Neural cell (in vitro differentiated cells): ENCODE measurements at regions not wholly inside any gene's neighbourhood (a gene's known extent, or its start where the extent isn't known, plus 50 kb on each side); places are given as distances from the start of the nearest gene placed in this dataset.

ENCODE experiments used
- H2AFZ ChIP-seq: fragments of 200-600, 300-800 bp; sonication (generic), shearing (Covaris generic); 2 replicates; pipeline ENCODE4 v1.6.0; 2014; ENCODE audit warnings: low read depth, mild to moderate bottlenecking, antibody characterized with exemption, low read length, moderate library complexity
- H3F3A ChIP-seq: fragments of 200-600 bp; shearing (Covaris generic); 2 replicates; pipeline ENCODE4 v1.6.1; 2016; ENCODE audit warnings: mild to moderate bottlenecking, moderate library complexity, mixed read lengths, antibody characterized with exemption, low read length; ENCODE audit not compliant: insufficient read depth, poor library complexity, severe bottlenecking
- H3K27ac ChIP-seq: fragments of 200-600, 300-800 bp; sonication (generic), shearing (Covaris generic); 2 replicates; pipeline ENCODE4 v1.5.1; 2014; ENCODE audit warnings: mild to moderate bottlenecking, low read length, moderate library complexity
- H3K27me3 ChIP-seq: fragments of 300-800, 200-600 bp; sonication (generic), shearing (Covaris generic); 2 replicates; pipeline ENCODE4 v1.6.0; 2014; ENCODE audit warnings: mild to moderate bottlenecking, low read depth, low read length, moderate library complexity; ENCODE audit not compliant: insufficient read depth
- H3K36me3 ChIP-seq: fragments of 300-800, 200-600 bp; sonication (generic), shearing (Covaris generic); 2 replicates; pipeline ENCODE4 v1.5.1; 2014; ENCODE audit warnings: mild to moderate bottlenecking, antibody characterized with exemption, low read length, moderate library complexity; ENCODE audit not compliant: insufficient read depth
- H3K4me2 ChIP-seq: fragments of 300-800, 200-600 bp; sonication (generic), shearing (Covaris generic); 2 replicates; pipeline ENCODE4 v1.6.0; 2014; ENCODE audit warnings: mild to moderate bottlenecking, low read length
- H3K4me3 ChIP-seq: fragments of 300-800, 200-600 bp; sonication (generic), shearing (Covaris generic); 2 replicates; pipeline ENCODE4 v1.5.1; 2014; ENCODE audit warnings: mild to moderate bottlenecking, low read length, moderate library complexity
- H3K79me2 ChIP-seq: fragments of 200-600 bp; shearing (Covaris generic); replicated peaks from 2 replicates; pipeline ENCODE4 v1.6.0; 2014; ENCODE audit warnings: mild to moderate bottlenecking, low read length, moderate library complexity; ENCODE audit not compliant: insufficient read depth
- H3K9ac ChIP-seq: fragments of 300-800, 200-600 bp; sonication (generic), shearing (Covaris generic); 2 replicates; pipeline ENCODE4 v1.6.1; 2016; ENCODE audit warnings: mild to moderate bottlenecking, low read length, mixed read lengths
- H3K9me2 ChIP-seq: fragments of 200-600 bp; shearing (Covaris generic); 2 replicates; pipeline ENCODE4 v1.6.1; 2016; ENCODE audit warnings: mild to moderate bottlenecking, low read length, mixed read lengths; ENCODE audit not compliant: insufficient read depth
- H3K9me3 ChIP-seq: fragments of 200-600, 300-800 bp; sonication (generic), shearing (Covaris generic); 2 replicates; pipeline ENCODE4 v1.6.1; 2016; ENCODE audit warnings: mild to moderate bottlenecking, mixed run types, low read length, moderate library complexity, mixed read lengths
- H4K20me1 ChIP-seq: fragments of 200-600 bp; shearing (Covaris generic); 2 replicates; pipeline ENCODE4 v1.6.1; 2016; ENCODE audit warnings: mild to moderate bottlenecking, mixed run types; ENCODE audit not compliant: insufficient read depth
- EP300 ChIP-seq: fragments of 450-650 bp; conservative IDR thresholded peaks from 2 replicates; pipeline ENCODE4 v1.6.1; 2014; ENCODE audit warnings: antibody characterized with exemption, mild to moderate bottlenecking, moderate library complexity; ENCODE audit not compliant: poor library complexity, severe bottlenecking
- EZH2 ChIP-seq: fragments of 200-600, 300-800 bp; shearing (Covaris generic), sonication (generic); IDR thresholded peaks from 2 replicates; pipeline ENCODE4 v1.6.1; 2014; ENCODE audit warnings: antibody characterized with exemption, low read length, borderline replicate concordance, mild to moderate bottlenecking; ENCODE audit not compliant: insufficient read depth, poor library complexity, severe bottlenecking
- MXI1 ChIP-seq: fragments of 450-650 bp; conservative IDR thresholded peaks from 2 replicates; pipeline ENCODE4 v1.6.1; 2014; ENCODE audit warnings: antibody characterized with exemption, mild to moderate bottlenecking; ENCODE audit not compliant: poor library complexity, severe bottlenecking
- POLR2AphosphoS5 ChIP-seq: IDR thresholded peaks from 2 replicates; pipeline ENCODE4 v1.6.1; 2012
- RAD21 ChIP-seq: fragments of 450-650 bp; conservative IDR thresholded peaks from 2 replicates; pipeline ENCODE4 v1.6.1; 2014; ENCODE audit warnings: antibody characterized with exemption, mild to moderate bottlenecking, moderate library complexity
- SMC3 ChIP-seq: fragments of 450-650 bp; conservative IDR thresholded peaks from 2 replicates; pipeline ENCODE4 v1.6.1; 2014; ENCODE audit warnings: antibody characterized with exemption, mild to moderate bottlenecking, moderate library complexity; ENCODE audit not compliant: poor library complexity
- TAF1 ChIP-seq: IDR thresholded peaks from 2 replicates; pipeline ENCODE4 v1.6.1; 2012; ENCODE audit warnings: low read depth
- TF ChIP-seq, protein P1 (sequence below): fragments of 450-650 bp; IDR thresholded peaks from 2 replicates; pipeline ENCODE4 v1.5.1; 2014; ENCODE audit warnings: antibody characterized with exemption, mild to moderate bottlenecking, moderate library complexity; ENCODE audit not compliant: poor library complexity, severe bottlenecking
- TF ChIP-seq, protein P2 (sequence below): IDR thresholded peaks from 2 replicates; pipeline ENCODE4 v1.6.1; 2012; ENCODE audit warnings: borderline replicate concordance

DNA sequence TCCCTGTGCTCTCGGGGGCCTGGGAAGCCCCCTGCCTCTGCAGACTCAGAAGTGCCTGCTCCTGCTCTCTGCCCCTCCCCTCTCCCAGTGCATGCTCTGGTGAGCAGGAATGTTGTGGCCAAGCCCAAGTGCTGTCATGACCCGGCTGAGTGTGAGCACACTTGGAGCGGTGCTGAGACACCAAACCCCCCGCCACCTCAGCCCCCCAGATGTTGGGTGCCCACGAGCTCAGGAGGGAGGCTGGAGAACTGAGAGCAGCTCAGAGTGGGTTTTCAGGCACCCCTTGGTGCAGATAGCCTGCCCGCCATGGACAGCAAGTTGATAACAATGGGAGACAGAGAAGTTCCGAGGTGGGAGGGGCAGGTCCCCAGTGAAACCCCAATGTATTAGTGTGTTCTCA, 477.4 kb downstream of the ACTRT1 start:
- H4K20me1 ChIP-seq, result no peaks in the 10 kb centered on the region
- no peaks in the 10 kb centered on the region for H3K36me3 ChIP-seq
- no peak overlapping the region for H3K4me2 ChIP-seq
- H3K79me2 ChIP-seq, result no peaks in the 10 kb centered on the region
- H3K4me3 ChIP-seq, result no peak overlapping the region
- no peak overlapping the region for H3K27ac ChIP-seq
- H3K9ac ChIP-seq, result no peak overlapping the region
- no peaks in the 10 kb centered on the region for H3K9me3 ChIP-seq
- H3K27me3 ChIP-seq, result no peaks in the 10 kb centered on the region
- no peak overlapping the region for H2AFZ ChIP-seq
- no peaks in the 10 kb centered on the region for H3F3A ChIP-seq
- TF ChIP-seq EP300, result no peak
- no peaks in the 10 kb centered on the region for H3K9me2 ChIP-seq

DNA sequence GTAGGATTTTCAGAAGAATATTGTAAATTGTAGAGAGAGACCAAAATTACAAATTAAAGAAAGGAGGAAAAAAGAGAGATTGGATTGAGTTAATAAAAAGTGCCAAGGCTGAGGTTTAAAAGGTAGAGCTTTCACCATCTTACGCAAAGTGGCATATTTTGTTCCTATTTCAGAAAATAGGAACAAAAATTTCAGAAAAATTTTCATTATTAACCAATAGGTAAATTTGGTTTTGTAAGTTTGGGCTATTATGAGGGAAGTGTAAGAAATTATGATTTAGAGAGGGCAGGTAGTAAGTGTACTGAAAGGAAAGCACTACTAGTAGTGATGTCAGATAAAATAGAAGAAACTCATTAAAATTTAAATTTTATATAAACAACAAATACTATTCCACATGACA, 479.7 kb downstream of the ACTRT1 start:
- no peaks in the 10 kb centered on the region for H3K79me2 ChIP-seq
- H4K20me1 ChIP-seq, result no peaks in the 10 kb centered on the region
- no peaks in the 10 kb centered on the region for H3K36me3 ChIP-seq
- H3K9ac ChIP-seq, result no peak overlapping the region
- no peaks in the 10 kb centered on the region for H3K27me3 ChIP-seq
- H3F3A ChIP-seq, result no peaks in the 10 kb centered on the region
- no peak overlapping the region for H3K4me3 ChIP-seq
- TF ChIP-seq TAF1 (no peak), EP300 (no peak), MXI1 (no peak), EZH2 (no peak), POLR2AphosphoS5 (no peak)
- TF ChIP-seq, protein P1, sequence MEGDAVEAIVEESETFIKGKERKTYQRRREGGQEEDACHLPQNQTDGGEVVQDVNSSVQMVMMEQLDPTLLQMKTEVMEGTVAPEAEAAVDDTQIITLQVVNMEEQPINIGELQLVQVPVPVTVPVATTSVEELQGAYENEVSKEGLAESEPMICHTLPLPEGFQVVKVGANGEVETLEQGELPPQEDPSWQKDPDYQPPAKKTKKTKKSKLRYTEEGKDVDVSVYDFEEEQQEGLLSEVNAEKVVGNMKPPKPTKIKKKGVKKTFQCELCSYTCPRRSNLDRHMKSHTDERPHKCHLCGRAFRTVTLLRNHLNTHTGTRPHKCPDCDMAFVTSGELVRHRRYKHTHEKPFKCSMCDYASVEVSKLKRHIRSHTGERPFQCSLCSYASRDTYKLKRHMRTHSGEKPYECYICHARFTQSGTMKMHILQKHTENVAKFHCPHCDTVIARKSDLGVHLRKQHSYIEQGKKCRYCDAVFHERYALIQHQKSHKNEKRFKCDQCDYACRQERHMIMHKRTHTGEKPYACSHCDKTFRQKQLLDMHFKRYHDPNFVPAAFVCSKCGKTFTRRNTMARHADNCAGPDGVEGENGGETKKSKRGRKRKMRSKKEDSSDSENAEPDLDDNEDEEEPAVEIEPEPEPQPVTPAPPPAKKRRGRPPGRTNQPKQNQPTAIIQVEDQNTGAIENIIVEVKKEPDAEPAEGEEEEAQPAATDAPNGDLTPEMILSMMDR, result no peak
- H3K9me2 ChIP-seq, result no peaks in the 10 kb centered on the region
- no peak overlapping the region for H3K4me2 ChIP-seq
- no peak overlapping the region for H3K27ac ChIP-seq
- H2AFZ ChIP-seq, result no peak overlapping the region
- no peaks in the 10 kb centered on the region for H3K9me3 ChIP-seq

- TF ChIP-seq TAF1 (no peak), MXI1 (no peak), EP300 (no peak), RAD21 (no peak), SMC3 (no peak), POLR2AphosphoS5 (no peak), EZH2 (no peak)
- TF ChIP-seq, protein P2, sequence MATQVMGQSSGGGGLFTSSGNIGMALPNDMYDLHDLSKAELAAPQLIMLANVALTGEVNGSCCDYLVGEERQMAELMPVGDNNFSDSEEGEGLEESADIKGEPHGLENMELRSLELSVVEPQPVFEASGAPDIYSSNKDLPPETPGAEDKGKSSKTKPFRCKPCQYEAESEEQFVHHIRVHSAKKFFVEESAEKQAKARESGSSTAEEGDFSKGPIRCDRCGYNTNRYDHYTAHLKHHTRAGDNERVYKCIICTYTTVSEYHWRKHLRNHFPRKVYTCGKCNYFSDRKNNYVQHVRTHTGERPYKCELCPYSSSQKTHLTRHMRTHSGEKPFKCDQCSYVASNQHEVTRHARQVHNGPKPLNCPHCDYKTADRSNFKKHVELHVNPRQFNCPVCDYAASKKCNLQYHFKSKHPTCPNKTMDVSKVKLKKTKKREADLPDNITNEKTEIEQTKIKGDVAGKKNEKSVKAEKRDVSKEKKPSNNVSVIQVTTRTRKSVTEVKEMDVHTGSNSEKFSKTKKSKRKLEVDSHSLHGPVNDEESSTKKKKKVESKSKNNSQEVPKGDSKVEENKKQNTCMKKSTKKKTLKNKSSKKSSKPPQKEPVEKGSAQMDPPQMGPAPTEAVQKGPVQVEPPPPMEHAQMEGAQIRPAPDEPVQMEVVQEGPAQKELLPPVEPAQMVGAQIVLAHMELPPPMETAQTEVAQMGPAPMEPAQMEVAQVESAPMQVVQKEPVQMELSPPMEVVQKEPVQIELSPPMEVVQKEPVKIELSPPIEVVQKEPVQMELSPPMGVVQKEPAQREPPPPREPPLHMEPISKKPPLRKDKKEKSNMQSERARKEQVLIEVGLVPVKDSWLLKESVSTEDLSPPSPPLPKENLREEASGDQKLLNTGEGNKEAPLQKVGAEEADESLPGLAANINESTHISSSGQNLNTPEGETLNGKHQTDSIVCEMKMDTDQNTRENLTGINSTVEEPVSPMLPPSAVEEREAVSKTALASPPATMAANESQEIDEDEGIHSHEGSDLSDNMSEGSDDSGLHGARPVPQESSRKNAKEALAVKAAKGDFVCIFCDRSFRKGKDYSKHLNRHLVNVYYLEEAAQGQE, result no peak
- TF ChIP-seq, protein P1, result no peak
- H2AFZ ChIP-seq, result no peak overlapping the region
- no peak overlapping the region for H3K9ac ChIP-seq
- no peak overlapping the region for H3K4me3 ChIP-seq
- no peak overlapping the region for H3K4me2 ChIP-seq
- H3F3A ChIP-seq, result no peaks in the 10 kb centered on the region
- H3K9me2 ChIP-seq, result no peaks in the 10 kb centered on the region
- H3K79me2 ChIP-seq, result no peaks in the 10 kb centered on the region
- no peaks in the 10 kb centered on the region for H3K36me3 ChIP-seq
- H3K9me3 ChIP-seq, result no peaks in the 10 kb centered on the region
- H3K27ac ChIP-seq, result no peak overlapping the region
- no peaks in the 10 kb centered on the region for H4K20me1 ChIP-seq
- H3K27me3 ChIP-seq, result no peaks in the 10 kb centered on the region
Observed at GRCh38 chrX:127571834-127572233, 480.4 kb downstream of the ACTRT1 start.
